ENCODE measurements at regions not wholly inside any gene's neighbourhood (a gene's known extent, or its start where the extent isn't known, plus 50 kb on each side); places are given as distances from the start of the nearest gene placed in this dataset.

GRCh38 chr2:18496516-18496915 is 63.9 kb downstream of the RDH14 start:
- TF ChIP-seq, protein P1, sequence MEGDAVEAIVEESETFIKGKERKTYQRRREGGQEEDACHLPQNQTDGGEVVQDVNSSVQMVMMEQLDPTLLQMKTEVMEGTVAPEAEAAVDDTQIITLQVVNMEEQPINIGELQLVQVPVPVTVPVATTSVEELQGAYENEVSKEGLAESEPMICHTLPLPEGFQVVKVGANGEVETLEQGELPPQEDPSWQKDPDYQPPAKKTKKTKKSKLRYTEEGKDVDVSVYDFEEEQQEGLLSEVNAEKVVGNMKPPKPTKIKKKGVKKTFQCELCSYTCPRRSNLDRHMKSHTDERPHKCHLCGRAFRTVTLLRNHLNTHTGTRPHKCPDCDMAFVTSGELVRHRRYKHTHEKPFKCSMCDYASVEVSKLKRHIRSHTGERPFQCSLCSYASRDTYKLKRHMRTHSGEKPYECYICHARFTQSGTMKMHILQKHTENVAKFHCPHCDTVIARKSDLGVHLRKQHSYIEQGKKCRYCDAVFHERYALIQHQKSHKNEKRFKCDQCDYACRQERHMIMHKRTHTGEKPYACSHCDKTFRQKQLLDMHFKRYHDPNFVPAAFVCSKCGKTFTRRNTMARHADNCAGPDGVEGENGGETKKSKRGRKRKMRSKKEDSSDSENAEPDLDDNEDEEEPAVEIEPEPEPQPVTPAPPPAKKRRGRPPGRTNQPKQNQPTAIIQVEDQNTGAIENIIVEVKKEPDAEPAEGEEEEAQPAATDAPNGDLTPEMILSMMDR (IDR thresholded peaks at IDR 0.05; ENCODE audit: borderline replicate concordance, control extremely low read depth, extremely low read depth, insufficient read depth, missing control alignments), result no peak
- in situ Hi-C loops (cut with MboI; ENCODE audit: low sequenced_read_pairs, unreplicated experiment), result no loop called here
- DNase-seq (ENCODE audit: low spot score), result no peak

- TF ChIP-seq, protein P1 (IDR thresholded peaks at IDR 0.05; ENCODE audit: borderline replicate concordance, control extremely low read depth, extremely low read depth, insufficient read depth, missing control alignments), result no peak
- in situ Hi-C loops (cut with MboI; ENCODE audit: low sequenced_read_pairs, unreplicated experiment), result no loop called here
- no peak for DNase-seq (ENCODE audit: low spot score)
Observed at GRCh38 chr2:18495058-18495457, 65.4 kb downstream of the RDH14 start.

GRCh38 chr2:18492721-18493120 is 67.7 kb downstream of the RDH14 start:
- TF ChIP-seq, protein P1 (IDR thresholded peaks at IDR 0.05; ENCODE audit: borderline replicate concordance, control extremely low read depth, extremely low read depth, insufficient read depth, missing control alignments), result no peak
- DNase-seq (ENCODE audit: low spot score), result no peak
- in situ Hi-C loops (cut with MboI; ENCODE audit: low sequenced_read_pairs, unreplicated experiment), result no loop called here

DNA sequence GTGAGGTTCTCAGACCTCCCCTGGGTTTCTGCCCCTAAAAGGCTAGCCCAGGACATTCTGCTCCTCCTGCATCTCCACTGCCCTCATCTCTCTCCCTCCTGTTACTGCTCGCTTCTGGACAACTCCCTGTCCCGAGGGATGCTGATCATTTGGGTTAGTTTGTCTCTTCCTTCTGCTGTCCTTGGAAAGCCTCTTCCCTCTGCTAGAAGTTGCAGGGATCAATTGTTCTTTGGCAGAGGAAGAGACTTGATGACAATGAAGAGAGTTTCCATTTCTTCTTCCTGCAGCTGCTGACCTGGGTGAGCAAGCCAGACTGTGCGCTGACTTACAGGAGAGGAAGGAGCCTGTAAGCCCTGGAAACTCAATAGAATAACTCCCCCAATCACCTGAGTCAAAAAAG is 68.9 kb downstream of the RDH14 start:
- TF ChIP-seq, protein P1 (IDR thresholded peaks at IDR 0.05; ENCODE audit: borderline replicate concordance, control extremely low read depth, extremely low read depth, insufficient read depth, missing control alignments), result no peak
- in situ Hi-C loops (cut with MboI; ENCODE audit: low sequenced_read_pairs, unreplicated experiment), result no loop called here
- no peak for DNase-seq (ENCODE audit: low spot score)

- in situ Hi-C loops (cut with MboI; ENCODE audit: low sequenced_read_pairs, unreplicated experiment), result no loop called here
- TF ChIP-seq, protein P1 (IDR thresholded peaks at IDR 0.05; ENCODE audit: borderline replicate concordance, control extremely low read depth, extremely low read depth, insufficient read depth, missing control alignments), result no peak
- no peak for DNase-seq (ENCODE audit: low spot score)
Observed at GRCh38 chr2:18490901-18491300, 69.6 kb downstream of the RDH14 start.

GRCh38 chr2:18487106-18487913 is 73.1 kb downstream of the RDH14 start:
- DNase-seq (ENCODE audit: low spot score), result no peak
- in situ Hi-C loops (cut with MboI; ENCODE audit: low sequenced_read_pairs, unreplicated experiment), result no loop called here

More at GRCh38 chr2:18487106-18487913, 73.1 kb downstream of the RDH14 start:
- TF ChIP-seq, protein P1 (IDR thresholded peaks at IDR 0.05; ENCODE audit: borderline replicate concordance, control extremely low read depth, extremely low read depth, insufficient read depth, missing control alignments), result no peak

Measured in GM13976 (cell line).